Thyroid gland (tissue), 4 donors: ENCODE measurements at regions not wholly inside any gene's neighbourhood (a gene's known extent, or its start where the extent isn't known, plus 50 kb on each side); places are given as distances from the start of the nearest gene placed in this dataset.

ENCODE experiments used
- DNase-seq, 2 donors: peaks; one replicate each; pipeline ENCODE4 v3.0.0-alpha.2; 2019
- H3K27ac ChIP-seq, 3 donors: fragments of 200-600 bp; sonication (generic); 1 replicate in 2 of 3; 2 replicates in 1 of 3; pipeline ENCODE4 v1.5.1; 2016 to 2019; ENCODE audit warnings: mild to moderate bottlenecking in 1 of 3, moderate library complexity in 1 of 3
- H3K27me3 ChIP-seq: fragments of 200-600 bp; sonication (generic); one replicate; pipeline ENCODE4 v1.5.1; 2019
- H3K36me3 ChIP-seq, 2 donors: fragments of 200-600 bp; sonication (generic); one replicate each; pipeline ENCODE4 v1.5.1; 2016 to 2019
- H3K4me1 ChIP-seq, 2 donors: fragments of 200-600 bp; sonication (generic); one replicate each; pipeline ENCODE4 v1.5.1; 2017 to 2019
- H3K4me3 ChIP-seq, 3 donors: fragments of 200-600 bp; sonication (generic); replicated peaks in 1 of 3; 1 replicate in 2 of 3; 2 replicates in 1 of 3; pipeline ENCODE4 v1.5.1; 2016; ENCODE audit warnings: mild to moderate bottlenecking in 1 of 3
- H3K9me3 ChIP-seq: fragments of 200-600 bp; sonication (generic); one replicate; pipeline ENCODE4 v1.5.1; 2017
- CTCF ChIP-seq, 6 experiments: fragments of 200-600 bp in 3 of 6; fragments of 450-650 bp in 3 of 6; sonication (generic) in 3 of 6; IDR thresholded peaks; one replicate each; pipeline ENCODE4 v1.5.1; 2016 to 2019; ENCODE audit warnings: antibody characterized with exemption in 6 of 6, mild to moderate bottlenecking in 2 of 6, inconsistent platforms in 1 of 6, moderate library complexity in 1 of 6
- POLR2A ChIP-seq, 2 donors: fragments of 450-650 bp; IDR thresholded peaks; one replicate each; pipeline ENCODE4 v1.6.1; 2017; ENCODE audit warnings: antibody characterized with exemption in 2 of 2, mild to moderate bottlenecking in 2 of 2, moderate library complexity in 1 of 2
- WGBS, 2 donors: methylation state at CpG; one replicate each; pipeline ENCODE4 v1.1.5; 2017; 5-methylcytosine and 5-hydroxymethylcytosine counted together
- intact Hi-C: fragments of 100-400 bp; cut with DNase I; formaldehyde crosslinking; loops from one replicate; pipeline ENCODE4 v1.15.1; 2023

GRCh38 chr10:3484306-3485056 is 300.5 kb downstream of the KLF6 start:
- no peaks in the 10 kb centered on the region for H3K27me3 ChIP-seq
- no peak for TF ChIP-seq POLR2A (IDR thresholded peaks at IDR 0.05)
- no peak for TF ChIP-seq CTCF (IDR thresholded peaks at IDR 0.05)
- H3K36me3 ChIP-seq, result no peaks in the 10 kb centered on the region
- peak overlapping the region in 1 of 3 donors; percentile 13 for H3K27ac ChIP-seq
- whole genome bisulfite sequencing, 2 donors, result 65 to 71% methylated on average over 18 of the region's 18 CpGs
- intact Hi-C loops, result no loop called here
- DNase-seq, result no peak
- peaks cover 3 to 18% of the 10 kb centered on the region in 2 donors for H3K4me1 ChIP-seq
- no peaks in the 10 kb centered on the region for H3K9me3 ChIP-seq
- no peak overlapping the region for H3K4me3 ChIP-seq

GRCh38 chr10:3482200-3482993 is 302.6 kb downstream of the KLF6 start:
- H3K4me1 ChIP-seq, result peaks cover 3 to 18% of the 10 kb centered on the region in 2 donors
- intact Hi-C loops, result no loop called here
- peak; percentile 70 to 72 for DNase-seq

GRCh38 chr10:3481496-3481895 is 303.5 kb downstream of the KLF6 start:
- Histone ChIP-seq H3K27ac (peak overlapping the region in 1 of 3 donors; percentile 76), H3K36me3 (no peaks in the 10 kb centered on the region), H3K27me3 (no peaks in the 10 kb centered on the region), H3K4me1 (peaks cover 3 to 15% of the 10 kb centered on the region in 2 donors), H3K4me3 (no peak overlapping the region), H3K9me3 (no peaks in the 10 kb centered on the region)
- no peak for DNase-seq
- intact Hi-C loops, result no loop called here
- WGBS, 2 donors, result 94 to 97% methylated on average over 8 of the region's 8 CpGs
- no peak for TF ChIP-seq CTCF (IDR thresholded peaks at IDR 0.05)
- TF ChIP-seq POLR2A (IDR thresholded peaks at IDR 0.05), result no peak

More at GRCh38 chr10:3482200-3482993, 302.6 kb downstream of the KLF6 start:
- H3K27ac ChIP-seq, result peak overlapping the region; percentile 76 to 92 (median 82)
- no peaks in the 10 kb centered on the region for H3K27me3 ChIP-seq
- TF ChIP-seq POLR2A (IDR thresholded peaks at IDR 0.05), result peak in 1 of 2 donors; percentile 83
- TF ChIP-seq CTCF (IDR thresholded peaks at IDR 0.05), result no peak
- H3K36me3 ChIP-seq, result no peaks in the 10 kb centered on the region
- no peak overlapping the region for H3K4me3 ChIP-seq
- 16 to 20% methylated on average over 17 of the region's 17 CpGs for WGBS, 2 donors
- H3K9me3 ChIP-seq, result no peaks in the 10 kb centered on the region

GRCh38 chr10:3480990-3481315 is 304.1 kb downstream of the KLF6 start:
- H3K27ac ChIP-seq, result no peak overlapping the region
- H3K9me3 ChIP-seq, result no peaks in the 10 kb centered on the region
- H3K27me3 ChIP-seq, result no peaks in the 10 kb centered on the region
- H3K36me3 ChIP-seq, result no peaks in the 10 kb centered on the region
- peaks cover 3 to 13% of the 10 kb centered on the region in 2 donors for H3K4me1 ChIP-seq
- no peak for DNase-seq
- H3K4me3 ChIP-seq, result no peak overlapping the region
- TF ChIP-seq CTCF (IDR thresholded peaks at IDR 0.05), result no peak
- intact Hi-C loops, result no loop called here
